CD4-positive, alpha-beta T cell treated with Interleukin-12 subunit alpha and Interleukin-12 subunit beta, for 1 hour (primary cell): ENCODE measurements at regions not wholly inside any gene's neighbourhood (a gene's known extent, or its start where the extent isn't known, plus 50 kb on each side); places are given as distances from the start of the nearest gene placed in this dataset.
"Not testable (repeated sequence)": the region's sequence is repeated elsewhere in the genome, so short reads cannot be mapped to it uniquely, and the experiment has no call there.

Experiments used
- DNase-seq: peaks from one replicate; pipeline ENCODE4 v3.0.0-alpha.2; 2020

- DNase-seq = no peak
These were observed 186.2 kb upstream of the SVIL start for GRCh38 chr10:29820890-29821461.

GRCh38 chr10:29816801-29817558 is 182.2 kb upstream of the SVIL start:
- DNase-seq = no peak

- DNase-seq = no peak
These were observed 180.8 kb upstream of the SVIL start for GRCh38 chr10:29815572-29815971.

DNA sequence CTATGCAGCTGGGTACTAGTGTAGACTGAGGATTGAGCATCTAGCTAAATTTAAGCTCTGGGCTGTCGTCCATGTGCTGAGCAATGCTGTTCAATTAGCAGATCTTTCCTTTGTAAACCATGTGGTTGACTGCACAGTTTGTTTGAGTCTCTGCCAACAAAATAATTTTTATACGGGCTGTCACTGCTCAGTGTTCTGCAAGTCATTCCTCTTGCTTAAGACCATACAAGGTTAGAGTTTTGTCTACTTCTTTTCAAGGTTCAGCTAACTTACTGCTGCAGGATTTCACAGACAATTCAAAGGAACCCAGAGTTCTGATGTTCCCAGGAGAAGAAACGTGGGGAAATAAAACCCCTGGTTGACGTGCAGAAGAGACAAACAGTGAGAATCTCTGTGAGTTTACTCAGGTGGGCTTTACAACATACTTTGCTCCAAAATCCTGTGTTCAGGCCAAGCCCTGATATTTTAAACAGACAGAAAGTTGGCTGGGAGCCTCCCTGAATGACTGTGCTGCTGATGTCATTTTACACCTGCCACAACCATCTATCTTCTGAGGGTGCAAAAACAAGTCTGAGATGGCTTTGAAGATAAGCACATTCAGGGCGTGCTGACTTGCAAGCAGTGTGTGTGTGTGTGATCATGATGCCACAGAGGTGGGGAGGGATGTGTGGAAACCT is 177.1 kb upstream of the SVIL start:
- DNase-seq = no peak

DNA sequence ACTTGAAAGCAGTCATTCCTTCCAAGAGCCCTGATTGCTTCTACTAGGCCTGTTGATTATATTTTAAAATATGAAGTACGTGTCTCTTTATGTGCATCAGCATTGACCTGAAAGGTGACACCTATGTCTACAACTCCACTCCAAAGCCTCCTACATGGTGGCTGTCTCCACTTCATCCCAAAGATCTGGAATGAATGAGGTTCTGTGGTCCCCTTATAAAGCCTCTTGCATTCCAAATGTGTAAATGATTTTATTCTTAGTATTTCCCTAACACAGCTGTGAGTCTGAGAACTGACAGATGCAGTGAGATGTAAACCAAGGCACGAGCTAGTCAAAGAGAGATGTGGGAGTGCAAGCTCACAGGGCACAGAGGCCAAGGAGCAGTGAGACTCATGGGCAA is 176.0 kb upstream of the SVIL start:
- no peak for DNase-seq

DNA sequence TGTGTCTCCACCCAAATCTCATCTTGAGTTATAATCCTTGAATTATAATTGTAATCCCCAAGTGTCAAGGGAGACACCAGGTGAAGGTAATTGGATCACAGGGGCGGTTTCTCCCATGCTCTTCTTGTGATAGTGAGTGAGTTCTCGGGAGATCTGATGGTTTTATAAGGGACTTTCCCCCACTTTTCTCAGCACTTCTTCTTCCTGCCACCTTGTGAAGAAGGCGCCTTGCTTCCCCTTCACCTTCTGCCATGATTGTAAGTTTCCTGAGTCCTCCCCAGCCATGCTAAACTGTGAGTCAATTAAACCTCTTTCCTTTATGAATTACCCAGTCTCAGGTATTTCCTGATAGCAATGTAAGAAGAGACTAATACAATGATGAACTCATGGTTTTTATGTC is 175.5 kb upstream of the SVIL start:
- not testable (repeated sequence) for DNase-seq

DNA sequence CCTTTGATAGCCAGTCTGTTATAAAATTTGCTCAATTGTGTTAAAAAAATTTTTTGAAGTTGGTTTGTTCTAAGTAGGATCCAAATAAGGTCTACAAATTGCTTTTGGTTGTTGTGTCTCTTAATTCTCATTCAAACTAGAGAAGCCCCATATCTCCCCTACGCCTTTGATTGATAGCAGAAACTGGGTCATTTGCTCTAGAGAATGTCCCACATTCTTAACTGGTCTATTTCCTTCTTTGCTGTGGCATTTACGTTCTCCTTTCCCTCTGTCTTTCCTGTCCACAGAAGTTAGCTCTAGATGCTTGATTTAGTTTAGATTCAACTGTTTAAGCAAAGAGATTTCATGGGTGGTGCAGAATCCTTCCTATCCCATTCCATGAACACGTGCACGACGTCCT is 174.6 kb upstream of the SVIL start:
- no peak for DNase-seq

GRCh38 chr10:29807163-29807806 is 172.5 kb upstream of the SVIL start:
- DNase-seq = no peak

DNA sequence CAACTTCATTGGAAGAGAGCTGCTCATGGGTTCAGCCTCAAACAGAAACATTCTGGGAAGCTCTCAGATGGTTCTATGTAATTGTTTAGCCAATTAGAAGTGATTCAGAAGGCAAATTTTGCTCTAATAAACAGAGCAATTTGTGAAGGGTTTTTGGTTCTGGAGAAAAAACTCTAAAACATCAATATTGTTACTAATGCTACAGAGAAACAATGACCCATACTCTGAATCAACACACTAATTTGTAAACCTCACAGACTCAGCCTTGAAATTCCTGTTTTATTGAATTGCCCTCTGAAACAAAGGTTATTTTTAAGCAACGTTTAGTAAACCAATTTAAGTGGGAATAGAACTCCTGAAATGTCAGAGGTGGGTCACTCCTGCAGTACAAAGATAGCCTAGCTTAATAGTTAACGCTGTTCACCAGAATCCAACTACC is 171.6 kb upstream of the SVIL start:
- DNase-seq = no peak

GRCh38 chr10:29805134-29805723 is 170.5 kb upstream of the SVIL start:
- no peak for DNase-seq

- no peak for DNase-seq
These were observed 169.5 kb upstream of the SVIL start for GRCh38 chr10:29804025-29804852.

DNA sequence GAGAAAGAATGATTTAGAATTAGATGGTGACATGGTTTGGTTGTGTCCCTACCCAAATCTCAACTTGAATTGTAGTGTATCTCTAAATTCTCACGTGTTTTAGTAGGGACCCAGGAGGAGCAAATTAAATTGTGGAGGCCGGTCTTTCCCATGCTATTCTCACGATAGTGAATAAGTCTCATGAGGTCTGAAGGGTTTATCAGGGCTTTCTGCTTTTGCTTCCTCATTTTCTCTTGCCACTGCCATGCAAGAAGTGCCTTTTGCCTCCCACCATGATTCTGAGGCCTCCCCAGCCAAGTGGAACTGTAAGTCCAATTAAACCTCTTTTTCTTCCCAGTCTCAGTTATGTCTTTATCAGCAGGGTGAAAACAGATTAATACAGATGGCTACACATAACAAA is 167.4 kb upstream of the SVIL start:
- DNase-seq = no peak

- no peak for DNase-seq
These were observed 164.3 kb upstream of the SVIL start for GRCh38 chr10:29798921-29799690.

- DNase-seq = no peak
These were observed 162.8 kb upstream of the SVIL start for GRCh38 chr10:29797616-29798015.

- no peak for DNase-seq
These were observed 161.1 kb upstream of the SVIL start for GRCh38 chr10:29795850-29796249.

- DNase-seq = no peak
These were observed 160.2 kb upstream of the SVIL start for GRCh38 chr10:29794776-29795611.

DNA sequence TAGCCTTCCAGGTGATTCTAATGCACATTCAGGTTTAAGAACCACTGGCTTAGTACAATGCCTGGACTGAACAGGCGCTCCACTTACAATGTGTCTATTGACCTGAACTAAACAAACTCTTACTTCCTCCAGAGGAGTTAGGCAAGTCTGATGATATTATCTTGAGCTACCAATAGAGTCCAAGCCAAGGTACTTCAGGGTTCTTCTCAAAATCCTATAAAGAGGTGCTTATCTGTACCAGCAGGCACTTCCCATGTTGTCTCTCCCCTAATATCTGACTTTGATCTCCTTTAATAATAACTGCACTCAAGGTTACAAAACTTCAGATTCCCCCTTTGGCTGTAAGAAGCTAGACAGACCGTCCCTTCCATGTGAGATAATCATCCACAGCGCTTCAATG is 157.0 kb upstream of the SVIL start:
- DNase-seq = no peak

DNA sequence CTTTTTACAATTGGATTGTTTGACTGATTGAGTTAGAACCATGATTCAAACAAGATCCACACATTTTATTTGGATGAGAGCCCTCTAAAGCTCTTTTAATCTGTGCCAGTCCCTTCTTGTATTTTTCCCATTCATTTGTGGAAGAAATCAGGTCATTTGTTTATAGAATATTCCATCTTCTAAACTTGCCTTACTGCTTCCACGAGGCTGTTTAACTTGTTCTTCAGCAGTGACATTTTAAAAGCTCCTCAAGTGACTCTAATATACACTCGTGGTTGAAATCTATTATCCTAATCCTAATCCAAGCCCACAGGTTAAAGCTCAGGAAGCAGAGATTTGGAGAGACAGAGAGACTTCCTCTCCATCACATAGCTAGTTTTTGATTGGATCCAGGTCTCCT is 155.4 kb upstream of the SVIL start:
- DNase-seq = no peak

GRCh38 chr10:29788113-29788512 is 153.3 kb upstream of the SVIL start:
- DNase-seq = no peak

GRCh38 chr10:29785701-29786100 is 150.9 kb upstream of the SVIL start:
- DNase-seq = no peak
